H1 (cell line): ENCODE measurements at regions not wholly inside any gene's neighbourhood (a gene's known extent, or its start where the extent isn't known, plus 50 kb on each side); places are given as distances from the start of the nearest gene placed in this dataset.
A peak's percentile ranks its signal among the peaks of the same experiment; 100 is the strongest.

Experiments
- CTCF ChIA-PET: fragments of 300-600 bp; sonication (Branson Sonifier 250); formaldehyde crosslinking; loops from one replicate; lab custom pipeline; 2021; ENCODE audit not compliant: partially characterized antibody; lab: Charles Lee
- POLR2A ChIA-PET: fragments of 300-600 bp; sonication (Branson Sonifier 250); formaldehyde crosslinking; loops from one replicate; lab custom pipeline; 2021; ENCODE audit warnings: inconsistent platforms; ENCODE audit not compliant: partially characterized antibody; lab: Charles Lee
- DNase-seq, 2 experiments: peaks; one replicate each; pipeline versions ENCODE4 v3.0.0 to v3.0.0-alpha.2; 2010 to 2022; ENCODE audit warnings: low spot score in 2 of 2, low read depth in 1 of 2, mixed read lengths in 1 of 2
- FAIRE-seq: peaks from 2 replicates; lab custom pipeline; 2011; peaks lifted over from hg19 to GRCh38; lab: Jason Lieb, UNC
- H2AFZ ChIP-seq: 2 replicates; pipeline ENCODE4 v1.8.1; 2012; ENCODE audit warnings: low read length, inconsistent platforms
- H2AK5ac ChIP-seq: 2 replicates; pipeline ENCODE4 v1.6.1; 2013; ENCODE audit warnings: low read depth, low read length
- H2BK120ac ChIP-seq: replicated peaks from 2 replicates; pipeline ENCODE3; 2013; ENCODE audit warnings: low read depth, low read length, inconsistent platforms
- H2BK12ac ChIP-seq: 2 replicates; pipeline ENCODE4 v1.6.1; 2013; ENCODE audit warnings: low read depth, low read length
- H2BK15ac ChIP-seq: 2 replicates; pipeline ENCODE4 v1.6.1; 2013; ENCODE audit warnings: low read length
- H2BK20ac ChIP-seq: 2 replicates; pipeline ENCODE4 v1.6.1; 2013; ENCODE audit warnings: low read length
- H2BK5ac ChIP-seq: 2 replicates; pipeline ENCODE4 v1.6.1; 2013; ENCODE audit warnings: low read depth, low read length
- H3K14ac ChIP-seq: 2 replicates; pipeline ENCODE4 v1.6.1; 2013; ENCODE audit warnings: inconsistent platforms; ENCODE audit not compliant: insufficient read length
- H3K18ac ChIP-seq: 2 replicates; pipeline ENCODE4 v1.6.1; 2013; ENCODE audit warnings: low read length; ENCODE audit errors: extremely low read depth
- H3K23ac ChIP-seq: 2 replicates; pipeline ENCODE4 v1.6.1; 2013; ENCODE audit warnings: inconsistent platforms; ENCODE audit not compliant: insufficient read length
- H3K23me2 ChIP-seq: 2 replicates; pipeline ENCODE4 v1.6.1; 2013; ENCODE audit warnings: low read depth, low read length
- H3K27ac ChIP-seq: 2 replicates; pipeline ENCODE4 v1.6.1; 2011; ENCODE audit warnings: low read depth, low read length, inconsistent platforms
- H3K27me3 ChIP-seq, 4 experiments: replicated peaks in 1 of 4; 1 replicate in 1 of 4; 2 replicates in 3 of 4; pipeline versions ENCODE4 v1.6.1 to v1.8.1; 2011 to 2013; ENCODE audit warnings: low read length in 3 of 4, mild to moderate bottlenecking in 3 of 4, inconsistent platforms in 2 of 4, mixed read lengths in 2 of 4, moderate library complexity in 1 of 4; ENCODE audit not compliant: control insufficient read depth in 3 of 4, insufficient read depth in 3 of 4; ENCODE audit errors: extremely low read depth in 1 of 4
- H3K36me3 ChIP-seq, 4 experiments: 2 replicates each; pipeline versions ENCODE4 v1.6.1 to v1.8.1; 2011 to 2013; ENCODE audit warnings: mild to moderate bottlenecking in 4 of 4, low read length in 3 of 4, moderate library complexity in 2 of 4, control low read depth in 1 of 4, inconsistent platforms in 1 of 4; ENCODE audit not compliant: insufficient read depth in 4 of 4, control insufficient read depth in 2 of 4
- H3K4ac ChIP-seq: replicated peaks from 2 replicates; pipeline ENCODE3; 2013; ENCODE audit warnings: low read length, low read depth, mixed read lengths, inconsistent platforms; ENCODE audit not compliant: insufficient read length
- H3K4me1 ChIP-seq, 4 experiments: replicated peaks in 1 of 4; 1 replicate in 1 of 4; 2 replicates in 3 of 4; pipeline versions ENCODE4 v1.6.1 to v1.8.1; 2011 to 2013; ENCODE audit warnings: low read length in 3 of 4, inconsistent platforms in 2 of 4, mixed read lengths in 1 of 4; ENCODE audit not compliant: insufficient read depth in 4 of 4, control insufficient read depth in 3 of 4
- H3K4me2 ChIP-seq, 2 experiments: 2 replicates each; pipeline versions ENCODE4 v1.6.1 to v1.8.1; 2011 to 2013; ENCODE audit warnings: low read depth in 2 of 2, low read length in 2 of 2, control low read depth in 1 of 2, inconsistent platforms in 1 of 2, mild to moderate bottlenecking in 1 of 2; ENCODE audit not compliant: insufficient read depth in 1 of 2
- H3K4me3 ChIP-seq, 4 experiments: fragments of 200-600, 300-600 bp in 1 of 4; sonication (generic), shearing (Covaris generic), sonication (Bioruptor Twin) in 1 of 4; 2 replicates each; pipeline versions ENCODE4 v1.5.1 to v1.8.1; 2011 to 2016; ENCODE audit warnings: low read length in 4 of 4, low read depth in 3 of 4, control low read depth in 2 of 4, inconsistent platforms in 2 of 4, mild to moderate bottlenecking in 2 of 4, mixed read lengths in 1 of 4, moderate library complexity in 1 of 4; ENCODE audit not compliant: insufficient read depth in 2 of 4; ENCODE audit errors: extremely low read depth in 1 of 4
- H3K56ac ChIP-seq: replicated peaks from 2 replicates; pipeline ENCODE3; 2013; ENCODE audit warnings: low read depth, mild to moderate bottlenecking, mixed read lengths, low read length, inconsistent platforms; ENCODE audit not compliant: insufficient read length
- H3K79me1 ChIP-seq: 2 replicates; pipeline ENCODE4 v1.6.1; 2013; ENCODE audit warnings: low read depth, low read length, control low read depth
- H3K79me2 ChIP-seq, 2 experiments: 2 replicates each; pipeline versions ENCODE4 v1.6.1 to v1.8.1; 2012 to 2013; ENCODE audit warnings: low read length in 2 of 2, mild to moderate bottlenecking in 2 of 2, inconsistent platforms in 1 of 2; ENCODE audit not compliant: insufficient read depth in 2 of 2, control insufficient read depth in 1 of 2
- H3K9ac ChIP-seq, 4 experiments: replicated peaks in 1 of 4; 1 replicate in 1 of 4; 2 replicates in 3 of 4; pipeline versions ENCODE4 v1.6.1 to v1.8.1; 2011 to 2013; ENCODE audit warnings: low read depth in 3 of 4, low read length in 3 of 4, control low read depth in 2 of 4, mild to moderate bottlenecking in 2 of 4, moderate library complexity in 2 of 4, inconsistent platforms in 1 of 4; ENCODE audit errors: extremely low read depth in 1 of 4
- H3K9me3 ChIP-seq, 2 experiments: 2 replicates each; pipeline versions ENCODE4 v1.6.1 to v1.8.1; 2012 to 2013; ENCODE audit warnings: mild to moderate bottlenecking in 2 of 2, moderate library complexity in 2 of 2, control low read depth in 1 of 2, inconsistent platforms in 1 of 2, low read depth in 1 of 2, low read length in 1 of 2, mixed read lengths in 1 of 2; ENCODE audit not compliant: insufficient read depth in 2 of 2
- H4K20me1 ChIP-seq, 2 experiments: replicated peaks in 1 of 2; 2 replicates each; pipeline versions ENCODE3 to v1.8.1; 2011 to 2013; ENCODE audit warnings: inconsistent platforms in 2 of 2, low read length in 2 of 2, mild to moderate bottlenecking in 1 of 2; ENCODE audit not compliant: insufficient read depth in 2 of 2, control insufficient read depth in 1 of 2
- H4K5ac ChIP-seq: 2 replicates; pipeline ENCODE4 v1.6.1; 2013; ENCODE audit warnings: low read length, low read depth, mixed read lengths, inconsistent platforms; ENCODE audit not compliant: insufficient read length
- H4K8ac ChIP-seq: 2 replicates; pipeline ENCODE4 v1.8.0; 2013; ENCODE audit warnings: mild to moderate bottlenecking, moderate library complexity, low read length, inconsistent platforms; ENCODE audit not compliant: insufficient read depth; ENCODE audit errors: extremely low read depth
- H4K91ac ChIP-seq: replicated peaks from 2 replicates; pipeline ENCODE3; 2013; ENCODE audit warnings: low read length, mixed read lengths, inconsistent platforms; ENCODE audit not compliant: insufficient read length
- CEBPB ChIP-seq: IDR thresholded peaks from 2 replicates; pipeline ENCODE4 v1.6.1; 2012; ENCODE audit warnings: low read depth, low read length
- POLR2AphosphoS5 ChIP-seq: IDR thresholded peaks from 2 replicates; pipeline ENCODE4 v1.6.1; 2011; ENCODE audit warnings: low read depth, low read length
- RAD21 ChIP-seq, 2 experiments: IDR thresholded peaks in 1 of 2; conservative IDR thresholded peaks in 1 of 2; 2 replicates each; pipeline ENCODE4 v1.6.1; 2011; ENCODE audit warnings: low read depth in 2 of 2, low read length in 2 of 2, improper control_type of control experiment in 1 of 2, inconsistent platforms in 1 of 2, mild to moderate bottlenecking in 1 of 2, moderate library complexity in 1 of 2
- RNF2 ChIP-seq: fragments of 200-900, 300-1000 bp; sonication (generic); IDR thresholded peaks from 2 replicates; pipeline ENCODE4 v1.7.1; 2016; ENCODE audit warnings: borderline replicate concordance, low read depth, mild to moderate bottlenecking, antibody characterized with exemption, low read length; ENCODE audit not compliant: poor library complexity, severe bottlenecking; ENCODE audit errors: missing control alignments
- SP1 ChIP-seq: IDR thresholded peaks from 2 replicates; pipeline ENCODE4 v1.6.1; 2011; ENCODE audit warnings: low read depth, low read length
- SP2 ChIP-seq: IDR thresholded peaks from 2 replicates; pipeline ENCODE4 v1.6.1; 2012; ENCODE audit warnings: mild to moderate bottlenecking, low read length, inconsistent platforms
- ZNF274 ChIP-seq: IDR thresholded peaks from 2 replicates; pipeline ENCODE4 v1.7.0; 2012; ENCODE audit warnings: low read length, borderline replicate concordance; ENCODE audit errors: extremely low read depth
- WGBS, 2 experiments: shearing (Covaris generic) in 1 of 2; methylation state at CpG; one replicate each; pipeline versions ENCODE4 v1.1.6 to v1.1.7; 2013 to 2015; ENCODE audit warnings: low lambda C conversion rate in 2 of 2, mixed read lengths in 2 of 2, inconsistent platforms in 1 of 2, low coverage in 1 of 2, missing lambda C conversion rate in 1 of 2; ENCODE audit not compliant: insufficient replicate concordance in 2 of 2, insufficient coverage in 1 of 2, insufficient read length in 1 of 2; ENCODE audit errors: extremely low coverage in 1 of 2, missing lambda C conversion rate in 1 of 2; 5-methylcytosine and 5-hydroxymethylcytosine counted together
- TF ChIP-seq, protein P1 (sequence below): IDR thresholded peaks from 2 replicates; pipeline ENCODE4 v1.6.1; 2012; ENCODE audit warnings: inconsistent platforms

DNA sequence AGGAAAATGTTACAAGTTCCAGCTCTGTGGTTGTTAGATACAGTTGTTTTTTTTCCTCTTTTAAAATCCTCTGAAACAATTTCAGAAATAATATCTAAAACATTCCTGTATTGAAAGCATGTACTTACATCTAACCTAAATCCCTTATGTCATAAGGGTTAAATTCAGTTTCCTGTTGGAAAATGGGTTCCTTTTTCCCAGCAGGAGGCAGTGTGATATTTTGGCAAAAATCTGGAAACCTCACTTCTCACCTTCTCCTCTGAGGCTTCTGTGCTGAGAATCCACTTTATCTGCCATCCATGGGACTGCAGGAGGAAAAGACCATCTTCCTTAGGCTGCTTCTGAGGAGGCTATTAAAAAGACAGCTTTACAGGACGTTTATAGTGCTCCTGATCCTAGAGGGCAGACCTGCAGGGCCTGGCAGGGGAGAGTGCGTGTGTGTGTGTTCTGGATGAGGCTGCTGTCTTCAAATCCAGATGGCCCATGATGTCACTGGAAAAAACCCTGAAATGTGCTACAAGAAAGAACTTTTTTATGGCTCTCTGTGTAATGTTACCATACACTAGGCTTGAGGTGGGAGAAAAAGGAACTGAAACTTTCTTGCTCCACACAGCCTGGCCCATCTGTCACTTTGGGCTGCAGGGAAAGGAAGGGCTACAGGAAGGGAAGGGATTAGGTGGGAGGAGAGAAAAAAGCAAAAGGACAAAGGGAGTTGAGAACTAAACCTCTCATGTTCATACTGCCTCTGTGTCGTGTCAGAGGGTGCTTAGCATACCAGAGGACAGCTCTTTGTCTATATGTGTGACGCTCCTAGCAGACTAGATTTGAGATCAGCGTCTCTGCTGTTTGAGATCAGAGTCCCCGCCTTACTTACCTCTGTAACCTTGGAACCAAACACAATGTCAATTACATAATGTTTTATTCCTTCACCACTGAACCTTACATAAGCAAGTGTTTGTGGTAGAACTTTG lies 379.2 kb upstream of the SPAG17 start:
- no peak overlapping the region for H4K5ac ChIP-seq
- WGBS, 2 experiments = 72% methylated on average over 6 of the region's 6 CpGs; no CpG with 5 or more reads in 1 of the 2 experiments
- no peaks in the 10 kb centered on the region for H3K9me3 ChIP-seq
- H2BK12ac ChIP-seq = 0 out of 2 replicates have a peak overlapping the region, but pooled peaks have one; percentile 42
- no peak overlapping the region for H2AK5ac ChIP-seq
- no peak overlapping the region for H3K4me2 ChIP-seq
- no peak overlapping the region; the same call in 1 of the 2 replicates for H4K8ac ChIP-seq
- H3K4ac ChIP-seq = no peak overlapping the region
- no peak overlapping the region for H3K18ac ChIP-seq
- H3K27ac ChIP-seq = no peak overlapping the region
- no peak overlapping the region for H3K56ac ChIP-seq
- no peaks in the 10 kb centered on the region for H3K27me3 ChIP-seq
- no peak overlapping the region for H3K23ac ChIP-seq
- FAIRE-seq (no peak), DNase-seq (peak in 1 of 2 experiments; percentile 45)
- POLR2A ChIA-PET = no interaction called here
- no peaks in the 10 kb centered on the region for H4K20me1 ChIP-seq
- H3K23me2 ChIP-seq = no peaks in the 10 kb centered on the region
- no peak overlapping the region for H2BK20ac ChIP-seq
- H3K14ac ChIP-seq = no peak overlapping the region
- no peak overlapping the region for H2BK15ac ChIP-seq
- H2BK5ac ChIP-seq = no peak overlapping the region
- no peaks in the 10 kb centered on the region for H3K79me2 ChIP-seq
- H2AFZ ChIP-seq = peak overlapping the region; percentile 31; the same call in 1 of the 2 replicates
- H3K4me3 ChIP-seq = no peak overlapping the region
- H3K79me1 ChIP-seq = no peaks in the 10 kb centered on the region
- no peak overlapping the region for H4K91ac ChIP-seq
- CTCF ChIA-PET = interaction anchor here (1.1 to 2.0 kb wide), 5 partner anchors 10 to 103 kb away, joined by 3 to 6 read pairs (median 4); no protein-coding TSS in a partner anchor
- no peak overlapping the region for H3K9ac ChIP-seq
- H2BK120ac ChIP-seq = no peak overlapping the region
- H3K4me1 ChIP-seq = no peaks in the 10 kb centered on the region
- no peaks in the 10 kb centered on the region for H3K36me3 ChIP-seq
- TF ChIP-seq ZNF274 (no peak), CEBPB (no peak), POLR2AphosphoS5 (no peak), RAD21 (IDR thresholded peaks at IDR 0.05 in 1 of 2, conservative IDR thresholded peaks at IDR 0.05 in 1 of 2; ENCODE audit: low read depth in 2 of 2, low read length in 2 of 2) (peak; percentile 22 to 25), RNF2 (no peak), SP2 (no peak), SP1 (no peak)
- TF ChIP-seq, protein P1, sequence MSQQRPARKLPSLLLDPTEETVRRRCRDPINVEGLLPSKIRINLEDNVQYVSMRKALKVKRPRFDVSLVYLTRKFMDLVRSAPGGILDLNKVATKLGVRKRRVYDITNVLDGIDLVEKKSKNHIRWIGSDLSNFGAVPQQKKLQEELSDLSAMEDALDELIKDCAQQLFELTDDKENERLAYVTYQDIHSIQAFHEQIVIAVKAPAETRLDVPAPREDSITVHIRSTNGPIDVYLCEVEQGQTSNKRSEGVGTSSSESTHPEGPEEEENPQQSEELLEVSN = no peak
